GM12891 (cell line): ENCODE measurements at regions not wholly inside any gene's neighbourhood (a gene's known extent, or its start where the extent isn't known, plus 50 kb on each side); places are given as distances from the start of the nearest gene placed in this dataset.

Experiments
- POLR2A ChIP-seq: IDR thresholded peaks from 2 replicates; pipeline ENCODE4 v1.6.1; 2011; ENCODE audit warnings: low read depth, low read length, control low read depth
- POLR2AphosphoS5 ChIP-seq: IDR thresholded peaks from 2 replicates; pipeline ENCODE4 v1.6.1; 2011; ENCODE audit warnings: low read depth, low read length, control low read depth
- TAF1 ChIP-seq: IDR thresholded peaks from 2 replicates; pipeline ENCODE4 v1.6.1; 2011; ENCODE audit warnings: low read depth, low read length, control low read depth

DNA sequence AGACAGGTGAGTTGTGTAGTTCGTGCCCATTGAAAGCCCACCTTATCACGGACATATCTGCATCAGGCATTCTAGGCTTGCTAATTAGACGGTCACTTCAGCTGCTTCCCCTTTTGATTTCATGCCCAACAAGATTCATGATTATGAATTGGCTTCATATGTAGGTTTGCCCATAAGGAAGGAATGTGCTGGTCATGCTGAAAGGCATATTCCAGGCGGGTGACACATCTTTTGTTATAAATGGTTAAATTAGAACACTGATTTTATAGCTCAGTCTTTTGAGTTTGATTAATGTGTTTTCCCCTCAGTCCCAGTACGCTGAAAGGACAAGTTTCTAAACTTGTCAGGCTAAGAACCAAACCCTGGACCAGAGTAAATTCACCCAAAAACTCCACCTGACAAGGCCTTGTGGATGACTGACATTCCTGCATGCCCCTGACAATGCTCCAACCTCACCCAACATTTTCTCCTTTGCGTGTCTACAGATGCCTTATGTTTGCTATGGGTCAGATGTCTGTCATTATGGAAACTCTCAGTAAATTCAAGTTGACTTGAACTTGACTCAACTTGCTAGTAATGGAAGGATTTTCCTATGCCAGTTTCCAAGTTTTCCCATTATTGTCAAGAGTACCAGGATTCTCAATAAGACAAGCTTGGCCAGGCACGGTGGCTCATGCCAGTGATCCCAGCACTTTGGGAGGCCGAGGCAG, 421.9 kb downstream of the PMP22 start:
- TF ChIP-seq POLR2A (no peak), POLR2AphosphoS5 (no peak), TAF1 (no peak)
